ENCODE measurements at regions not wholly inside any gene's neighbourhood (a gene's known extent, or its start where the extent isn't known, plus 50 kb on each side); places are given as distances from the start of the nearest gene placed in this dataset.

- TF ChIP-seq POU6F1 (CRISPR knock-in tag; IDR thresholded peaks at IDR 0.05; ENCODE audit: borderline replicate concordance, low read depth), result no peak
- no peak for TF ChIP-seq CSDC2 (CRISPR knock-in tag; IDR thresholded peaks at IDR 0.05)
- TF ChIP-seq ZC3H10 (CRISPR knock-in tag; IDR thresholded peaks at IDR 0.05), result no peak
- TF ChIP-seq ZFP3 (CRISPR knock-in tag; IDR thresholded peaks at IDR 0.05), result no peak
- no peak for TF ChIP-seq ZFP30 (CRISPR knock-in tag; IDR thresholded peaks at IDR 0.05)
- TF ChIP-seq PATZ1 (CRISPR knock-in tag; IDR thresholded peaks at IDR 0.05; ENCODE audit: borderline replicate concordance), result no peak
Observed at GRCh38 chr3:75320369-75320768, 343.8 kb upstream of the FRG2C start.

Measured in SK-N-SH treated with all-trans-retinoic acid at 6 μM for 48 hours (cell line).